Inflammatory macrophage treated with lipopolysaccharide for 1 hour (primary cell): ENCODE measurements at regions not wholly inside any gene's neighbourhood (a gene's known extent, or its start where the extent isn't known, plus 50 kb on each side); places are given as distances from the start of the nearest gene placed in this dataset.
"Not testable (repeated sequence)": the region's sequence is repeated elsewhere in the genome, so short reads cannot be mapped to it uniquely, and the experiment has no call there.

Source experiments
- DNase-seq, 2 donors: peaks; one replicate each; pipeline ENCODE4 v3.0.0-alpha.2; 2020 to 2022

GRCh38 chr1:4068076-4068475, 168.0 kb upstream of the C1orf174 start:
- no peak for DNase-seq

GRCh38 chr1:4071653-4072052, 171.6 kb upstream of the C1orf174 start:
- DNase-seq = no peak

- no peak for DNase-seq
Observed at GRCh38 chr1:4072481-4073153, 172.5 kb upstream of the C1orf174 start.

- DNase-seq = no peak
Observed at GRCh38 chr1:4075436-4076225, 175.6 kb upstream of the C1orf174 start.

GRCh38 chr1:4076346-4076745, 176.3 kb upstream of the C1orf174 start:
- no peak for DNase-seq

- DNase-seq = not testable (repeated sequence)
Observed at GRCh38 chr1:4078091-4078962, 178.3 kb upstream of the C1orf174 start.

- DNase-seq = no peak
Observed at GRCh38 chr1:4079815-4080214, 179.7 kb upstream of the C1orf174 start.

GRCh38 chr1:4081806-4082711, 182.0 kb upstream of the C1orf174 start:
- DNase-seq = no peak

GRCh38 chr1:4083231-4084047, 183.4 kb upstream of the C1orf174 start:
- DNase-seq = no peak

GRCh38 chr1:4084048-4084431, 184.0 kb upstream of the C1orf174 start:
- DNase-seq = no peak

GRCh38 chr1:4084446-4084845, 184.4 kb upstream of the C1orf174 start:
- DNase-seq = no peak

GRCh38 chr1:4084896-4085295, 184.8 kb upstream of the C1orf174 start:
- DNase-seq = no peak

- DNase-seq = no peak
Observed at GRCh38 chr1:4085546-4085945, 185.5 kb upstream of the C1orf174 start.

- no peak for DNase-seq
Observed at GRCh38 chr1:4086085-4086850, 186.2 kb upstream of the C1orf174 start.

GRCh38 chr1:4086921-4087320, 186.8 kb upstream of the C1orf174 start:
- DNase-seq = no peak

GRCh38 chr1:4087530-4088420, 187.7 kb upstream of the C1orf174 start:
- no peak for DNase-seq

- DNase-seq = no peak
Observed at GRCh38 chr1:4088676-4089075, 188.6 kb upstream of the C1orf174 start.

GRCh38 chr1:4089421-4090175, 189.5 kb upstream of the C1orf174 start:
- DNase-seq = no peak

- no peak for DNase-seq
Observed at GRCh38 chr1:4090556-4090955, 190.5 kb upstream of the C1orf174 start.
